Spleen (tissue), 11 donors: ENCODE measurements at regions not wholly inside any gene's neighbourhood (a gene's known extent, or its start where the extent isn't known, plus 50 kb on each side); places are given as distances from the start of the nearest gene placed in this dataset.

Experiments used
- DNase-seq: peaks from one replicate; pipeline ENCODE4 v3.0.0-alpha.2; 2020
- H3K27ac ChIP-seq, 8 donors: fragments of 200-600 bp; sonication (generic) in 7 of 8; 1 replicate in 4 of 8; 2 replicates in 4 of 8; pipeline versions ENCODE4 v1.5.0 to v1.8.0; 2016 to 2021; ENCODE audit warnings: inconsistent platforms in 4 of 8, mild to moderate bottlenecking in 4 of 8, moderate library complexity in 1 of 8
- H3K27me3 ChIP-seq, 7 donors: fragments of 200-600 bp; sonication (generic) in 6 of 7; replicated peaks in 1 of 7; 1 replicate in 4 of 7; 2 replicates in 3 of 7; pipeline versions ENCODE4 v1.5.0 to v1.8.0; 2016 to 2021; ENCODE audit warnings: inconsistent platforms in 3 of 7, mild to moderate bottlenecking in 1 of 7
- H3K36me3 ChIP-seq, 6 donors: fragments of 200-600 bp; sonication (generic) in 5 of 6; 1 replicate in 4 of 6; 2 replicates in 2 of 6; pipeline versions ENCODE4 v1.5.0 to v1.8.0; 2016 to 2021; ENCODE audit warnings: inconsistent platforms in 2 of 6
- H3K4me1 ChIP-seq, 6 donors: fragments of 200-600 bp; sonication (generic) in 5 of 6; 1 replicate in 3 of 6; 2 replicates in 3 of 6; pipeline versions ENCODE4 v1.5.0 to v1.8.0; 2016 to 2021; ENCODE audit warnings: inconsistent platforms in 3 of 6
- H3K4me3 ChIP-seq, 8 donors: fragments of 200-600 bp; sonication (generic) in 7 of 8; 1 replicate in 4 of 8; 2 replicates in 4 of 8; pipeline versions ENCODE4 v1.5.0 to v1.8.0; 2016 to 2021; ENCODE audit warnings: inconsistent platforms in 4 of 8, mild to moderate bottlenecking in 4 of 8, moderate library complexity in 2 of 8
- H3K9me3 ChIP-seq, 8 donors: fragments of 200-600 bp; sonication (generic) in 7 of 8; 1 replicate in 4 of 8; 2 replicates in 4 of 8; pipeline versions ENCODE4 v1.5.0 to v1.8.0; 2016 to 2021; ENCODE audit warnings: inconsistent platforms in 4 of 8
- CTCF ChIP-seq, 11 experiments: fragments of 200-600 bp in 7 of 11; fragments of 450-650 bp in 4 of 11; sonication (generic) in 4 of 11; IDR thresholded peaks in 8 of 11; conservative IDR thresholded peaks in 3 of 11; 1 replicate in 7 of 11; 2 replicates in 4 of 11; pipeline versions ENCODE4 v1.4.0 to v1.8.0; 2016 to 2021; ENCODE audit warnings: antibody characterized with exemption in 11 of 11, inconsistent platforms in 4 of 11, mild to moderate bottlenecking in 1 of 11
- POLR2A ChIP-seq, 3 donors: fragments of 450-650 bp; IDR thresholded peaks; one replicate each; pipeline ENCODE4 v1.5.1; 2017; ENCODE audit warnings: antibody characterized with exemption in 3 of 3, mild to moderate bottlenecking in 1 of 3
- POLR2AphosphoS5 ChIP-seq, 3 donors: sonication (generic); formaldehyde crosslinking; IDR thresholded peaks; one replicate each; pipeline ENCODE4 v1.5.1; 2017; ENCODE audit warnings: antibody characterized with exemption in 3 of 3
- WGBS, 5 donors: extraction: QIAGEN DNeasy Blood & Tissue Kit in 3 of 5; methylation state at CpG; one replicate each; pipeline versions ENCODE4 v1.1.5 to v1.1.7; 2013 to 2018; 5-methylcytosine and 5-hydroxymethylcytosine counted together
- intact Hi-C: fragments of 100-400 bp; cut with DNase I; formaldehyde crosslinking; loops from one replicate; pipeline ENCODE4 v1.15.0; 2023; ENCODE audit warnings: low total_unique reads
- donor health status: healthy with polysubstance abuse.
- donor health status: DM: no; HTN: no; CAD: no; lungs with moderate emphysema.
- donor health status: DM: no; HTN: no; CAD: no.
- donor health status: Bipolar disorder and iron deficiency.
- donor health status: healthy.
- donor health status: DM: no; HTN: no; CAD: no.
- donor health status: DM: yes; HTN: yes; CAD: no.

GRCh38 chr4:23942471-23942870 is 52.6 kb upstream of the PPARGC1A start:
- Histone ChIP-seq H3K27me3 (no peaks in the 10 kb centered on the region), H3K9me3 (no peaks in the 10 kb centered on the region), H3K4me3 (no peak overlapping the region), H3K27ac (no peak overlapping the region), H3K4me1 (no peaks in the 10 kb centered on the region), H3K36me3 (no peaks in the 10 kb centered on the region)
- intact Hi-C loops, result no loop called here
- TF ChIP-seq POLR2AphosphoS5 (IDR thresholded peaks at IDR 0.05) (no peak), POLR2A (IDR thresholded peaks at IDR 0.05) (no peak), CTCF (IDR thresholded peaks at IDR 0.05 in 8 of 11, conservative IDR thresholded peaks at IDR 0.05 in 3 of 11) (no peak)
- no peak for DNase-seq
- 84 to 91% (median 88%) methylated on average over 1 of the region's 1 CpG for WGBS, 5 donors
